HCT116 (cell line): ENCODE measurements at regions not wholly inside any gene's neighbourhood (a gene's known extent, or its start where the extent isn't known, plus 50 kb on each side); places are given as distances from the start of the nearest gene placed in this dataset.

ENCODE experiments used
- ATAC-seq: fragments of 200-7000 bp; cut with Tn5 transposase; 2 replicates; pipeline ENCODE4 v1.9.1; 2020; ENCODE audit warnings: mild to moderate bottlenecking, moderate library complexity
- BruUV-seq: library from RNA; stranded (reverse); fragments of 400-500 nt; replicated peaks from 2 replicates; lab custom pipeline; 2021; lab: Mats Ljungman, UMichigan
- CTCF ChIA-PET: fragments of 300-600 bp; sonication (Branson Sonifier 250); formaldehyde crosslinking; loops from one replicate; lab custom pipeline; 2021; ENCODE audit warnings: antibody characterized with exemption; lab: Charles Lee
- POLR2A ChIA-PET: fragments of 300-600, 350-600 bp; sonication (Branson Sonifier 250); formaldehyde crosslinking; loops from one replicate; lab custom pipeline; 2021; ENCODE audit warnings: antibody characterized with exemption; lab: Charles Lee
- RAD21 ChIA-PET, 2 experiments: fragments of 300-600 bp; sonication (Branson Sonifier 250); formaldehyde crosslinking; loops; one replicate each; lab custom pipeline; 2023; ENCODE audit warnings: low total read pairs in 2 of 2; ENCODE audit not compliant: uncharacterized antibody in 2 of 2, unreplicated experiment in 2 of 2, low non-redundant PET in 1 of 2; lab: Charles Lee
- DNase-seq: peaks from one replicate; pipeline ENCODE4 v3.0.0-alpha.2; 2010; ENCODE audit warnings: low read depth, low spot score
- H2AFZ ChIP-seq: fragments of 200-600 bp; shearing (Covaris generic), sonication (generic); 2 replicates; pipeline ENCODE4 v1.6.1; 2017; ENCODE audit warnings: low read depth, mixed run types, mixed read lengths, antibody characterized with exemption, low read length; ENCODE audit not compliant: poor library complexity, severe bottlenecking
- H3K27ac ChIP-seq: 2 replicates; pipeline ENCODE4 v1.5.1; 2012; ENCODE audit warnings: low read depth, low read length
- H3K27me3 ChIP-seq: fragments of 200-600 bp; sonication (generic); 2 replicates; pipeline ENCODE4 v1.6.1; 2016; ENCODE audit warnings: mixed run types, low read length, mixed read lengths; ENCODE audit not compliant: insufficient read depth
- H3K36me3 ChIP-seq, 2 experiments: fragments of 200-500 bp in 1 of 2; fragments of 200-600 bp in 1 of 2; sonication (Bioruptor generic) in 1 of 2; sonication (generic) in 1 of 2; 2 replicates each; pipeline versions ENCODE4 v1.5.1 to v1.6.1; 2014 to 2016; ENCODE audit warnings: low read length in 2 of 2, inconsistent platforms in 1 of 2, mixed read lengths in 1 of 2, mixed run types in 1 of 2; ENCODE audit not compliant: insufficient read depth in 2 of 2, control insufficient read depth in 1 of 2
- H3K4me1 ChIP-seq, 2 experiments: fragments of 200-600 bp in 1 of 2; sonication (generic) in 1 of 2; 2 replicates each; pipeline versions ENCODE4 v1.5.1 to v1.6.1; 2012 to 2017; ENCODE audit warnings: low read length in 2 of 2, inconsistent platforms in 1 of 2, mild to moderate bottlenecking in 1 of 2, mixed read lengths in 1 of 2, mixed run types in 1 of 2, moderate library complexity in 1 of 2; ENCODE audit not compliant: insufficient read depth in 2 of 2, control insufficient read depth in 1 of 2
- H3K4me2 ChIP-seq: fragments of 200-600 bp; sonication (generic); 2 replicates; pipeline ENCODE4 v1.6.1; 2017; ENCODE audit warnings: mixed run types, low read length, mixed read lengths
- H3K4me3 ChIP-seq, 2 experiments: fragments of 200-600 bp in 1 of 2; sonication (generic) in 1 of 2; replicated peaks in 1 of 2; 2 replicates each; pipeline ENCODE4 v1.5.1; 2011 to 2016; ENCODE audit warnings: low read length in 2 of 2, control low read depth in 1 of 2, low read depth in 1 of 2, mild to moderate bottlenecking in 1 of 2, mixed read lengths in 1 of 2, mixed run types in 1 of 2
- H3K79me2 ChIP-seq: fragments of 200-600 bp; sonication (generic); 2 replicates; pipeline ENCODE4 v1.6.1; 2017; ENCODE audit warnings: mild to moderate bottlenecking, mixed run types, low read length, moderate library complexity, mixed read lengths; ENCODE audit not compliant: insufficient read depth
- H3K9ac ChIP-seq: fragments of 200-600 bp; sonication (generic); 2 replicates; pipeline ENCODE4 v1.6.1; 2016; ENCODE audit warnings: low read length, mixed read lengths
- H3K9me2 ChIP-seq: fragments of 200-600 bp; sonication (generic), shearing (Covaris generic); 2 replicates; pipeline ENCODE4 v1.6.1; 2017; ENCODE audit warnings: mixed run types, mild to moderate bottlenecking, moderate library complexity; ENCODE audit not compliant: insufficient read depth
- H3K9me3 ChIP-seq, 2 experiments: fragments of 200-500 bp in 1 of 2; fragments of 200-600 bp in 1 of 2; sonication (Bioruptor generic) in 1 of 2; sonication (generic) in 1 of 2; 2 replicates each; pipeline ENCODE4 v1.6.1; 2014 to 2017; ENCODE audit warnings: low read length in 2 of 2, mixed read lengths in 2 of 2, inconsistent platforms in 1 of 2, low read depth in 1 of 2, mild to moderate bottlenecking in 1 of 2, mixed run types in 1 of 2, moderate library complexity in 1 of 2; ENCODE audit not compliant: control insufficient read depth in 1 of 2, insufficient read depth in 1 of 2
- H4K20me1 ChIP-seq: fragments of 200-600 bp; sonication (generic), shearing (Covaris generic); 2 replicates; pipeline ENCODE4 v1.6.1; 2017; ENCODE audit warnings: mixed run types, mild to moderate bottlenecking, moderate library complexity; ENCODE audit not compliant: insufficient read depth
- CBX3 ChIP-seq: IDR thresholded peaks from 2 replicates; pipeline ENCODE4 v1.6.1; 2012; ENCODE audit warnings: low read depth
- EGR1 ChIP-seq: IDR thresholded peaks from 2 replicates; pipeline ENCODE4 v1.6.1; 2012; ENCODE audit warnings: low read depth
- FOSL1 ChIP-seq: IDR thresholded peaks from 2 replicates; pipeline ENCODE4 v1.6.1; 2012; ENCODE audit warnings: low read depth
- POLR2A ChIP-seq: IDR thresholded peaks from 2 replicates; pipeline ENCODE4 v1.7.0; 2011; ENCODE audit warnings: borderline replicate concordance; ENCODE audit not compliant: insufficient read depth, insufficient read length; ENCODE audit errors: extremely low read depth
- POLR2AphosphoS5 ChIP-seq: IDR thresholded peaks from 2 replicates; pipeline ENCODE4 v1.6.1; 2011; ENCODE audit warnings: mild to moderate bottlenecking, low read depth, low read length, moderate library complexity
- SIN3A ChIP-seq: IDR thresholded peaks from 2 replicates; pipeline ENCODE4 v1.6.1; 2012; ENCODE audit warnings: low read depth
- YY1 ChIP-seq: IDR thresholded peaks from 2 replicates; pipeline ENCODE4 v1.6.1; 2011; ENCODE audit warnings: low read length, low read depth, moderate library complexity, mild to moderate bottlenecking; ENCODE audit not compliant: insufficient replicate concordance; ENCODE audit errors: extremely low read depth
- ZFX ChIP-seq: fragments of 450-650 bp; IDR thresholded peaks from 2 replicates; pipeline ENCODE4 v1.6.1; 2017
- ZNF274 ChIP-seq: fragments of 200-500 bp; sonication (Bioruptor generic); IDR thresholded peaks from 2 replicates; pipeline ENCODE4 v1.6.1; 2014; ENCODE audit warnings: mild to moderate bottlenecking, low read depth, low read length, inconsistent platforms
- intact Hi-C: fragments of 100-400 bp; cut with micrococcal nuclease; formaldehyde crosslinking; loops from 2 replicates; pipeline ENCODE4 v1.10.0; 2022
- TF ChIP-seq, protein P1 (sequence below): IDR thresholded peaks from 2 replicates; pipeline ENCODE4 v1.6.1; 2012; ENCODE audit warnings: low read depth
- TF ChIP-seq, protein P2 (sequence below): IDR thresholded peaks from 2 replicates; pipeline ENCODE4 v1.6.1; 2011; ENCODE audit warnings: mild to moderate bottlenecking, low read length, moderate library complexity; ENCODE audit not compliant: insufficient replicate concordance; ENCODE audit errors: extremely low read depth
- TF ChIP-seq, protein P3 (sequence below): IDR thresholded peaks from 2 replicates; pipeline ENCODE4 v1.6.1; 2012

DNA sequence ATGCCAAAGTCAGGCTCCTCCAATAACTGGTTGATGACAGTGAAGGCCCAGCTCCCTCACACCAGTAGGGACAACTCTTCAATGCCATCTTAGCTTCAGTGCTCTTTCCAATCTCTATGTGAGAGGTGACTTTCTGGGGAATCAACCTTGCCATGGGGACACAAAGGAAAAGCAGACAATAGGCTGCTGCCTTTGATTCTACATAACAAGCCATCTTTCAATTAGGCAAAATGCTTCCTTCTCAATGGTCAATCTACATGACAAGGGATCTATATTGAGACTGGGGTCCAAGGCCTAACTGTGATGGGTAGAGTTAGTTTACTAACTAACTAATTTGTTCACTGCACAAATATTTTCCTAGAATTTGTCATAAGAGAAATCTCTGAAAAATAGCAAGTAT is 1417.5 kb upstream of the SEL1L start:
- Histone ChIP-seq H3K27ac (no peak overlapping the region), H2AFZ (no peak overlapping the region), H3K9me3 (peaks cover 0 to 19% of the 10 kb centered on the region in 2 experiments; a peak in 2 of 4 replicates), H3K4me2 (no peak overlapping the region), H3K9ac (no peak overlapping the region), H3K4me3 (no peak overlapping the region), H3K27me3 (no peaks in the 10 kb centered on the region), H3K36me3 (no peaks in the 10 kb centered on the region), H4K20me1 (no peaks in the 10 kb centered on the region), H3K9me2 (no peaks in the 10 kb centered on the region), H3K79me2 (no peaks in the 10 kb centered on the region), H3K4me1 (no peaks in the 10 kb centered on the region)
- no peak for TF ChIP-seq ZFX
- TF ChIP-seq FOSL1 = no peak
- TF ChIP-seq EGR1 = no peak
- no peak for TF ChIP-seq SIN3A
- TF ChIP-seq, protein P1, sequence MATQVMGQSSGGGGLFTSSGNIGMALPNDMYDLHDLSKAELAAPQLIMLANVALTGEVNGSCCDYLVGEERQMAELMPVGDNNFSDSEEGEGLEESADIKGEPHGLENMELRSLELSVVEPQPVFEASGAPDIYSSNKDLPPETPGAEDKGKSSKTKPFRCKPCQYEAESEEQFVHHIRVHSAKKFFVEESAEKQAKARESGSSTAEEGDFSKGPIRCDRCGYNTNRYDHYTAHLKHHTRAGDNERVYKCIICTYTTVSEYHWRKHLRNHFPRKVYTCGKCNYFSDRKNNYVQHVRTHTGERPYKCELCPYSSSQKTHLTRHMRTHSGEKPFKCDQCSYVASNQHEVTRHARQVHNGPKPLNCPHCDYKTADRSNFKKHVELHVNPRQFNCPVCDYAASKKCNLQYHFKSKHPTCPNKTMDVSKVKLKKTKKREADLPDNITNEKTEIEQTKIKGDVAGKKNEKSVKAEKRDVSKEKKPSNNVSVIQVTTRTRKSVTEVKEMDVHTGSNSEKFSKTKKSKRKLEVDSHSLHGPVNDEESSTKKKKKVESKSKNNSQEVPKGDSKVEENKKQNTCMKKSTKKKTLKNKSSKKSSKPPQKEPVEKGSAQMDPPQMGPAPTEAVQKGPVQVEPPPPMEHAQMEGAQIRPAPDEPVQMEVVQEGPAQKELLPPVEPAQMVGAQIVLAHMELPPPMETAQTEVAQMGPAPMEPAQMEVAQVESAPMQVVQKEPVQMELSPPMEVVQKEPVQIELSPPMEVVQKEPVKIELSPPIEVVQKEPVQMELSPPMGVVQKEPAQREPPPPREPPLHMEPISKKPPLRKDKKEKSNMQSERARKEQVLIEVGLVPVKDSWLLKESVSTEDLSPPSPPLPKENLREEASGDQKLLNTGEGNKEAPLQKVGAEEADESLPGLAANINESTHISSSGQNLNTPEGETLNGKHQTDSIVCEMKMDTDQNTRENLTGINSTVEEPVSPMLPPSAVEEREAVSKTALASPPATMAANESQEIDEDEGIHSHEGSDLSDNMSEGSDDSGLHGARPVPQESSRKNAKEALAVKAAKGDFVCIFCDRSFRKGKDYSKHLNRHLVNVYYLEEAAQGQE = no peak
- no peak for TF ChIP-seq CBX3
- no peak for TF ChIP-seq YY1
- intact Hi-C loops = no loop called here
- POLR2A ChIA-PET = no interaction called here
- BruUV-seq = no TSS peak
- ATAC-seq (no peak), DNase-seq (no peak)
- CTCF ChIA-PET = no interaction called here
- RAD21 ChIA-PET = no interaction called here

DNA sequence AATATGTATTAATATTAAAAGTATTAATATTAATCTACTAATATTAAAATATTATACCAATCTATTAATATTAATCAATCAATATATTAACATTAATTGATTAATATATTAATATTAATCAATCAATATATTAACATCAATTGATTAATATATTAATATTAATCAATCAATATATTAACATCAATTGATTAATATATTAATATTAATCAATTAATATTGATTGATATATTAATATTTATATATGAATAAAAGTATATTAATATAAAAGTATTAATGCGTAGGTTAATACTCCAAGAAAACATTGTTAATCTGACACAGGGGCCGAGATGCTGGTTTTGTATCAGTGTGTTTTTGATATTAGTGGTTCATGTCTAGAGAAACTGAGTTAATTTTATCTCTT is 1430.1 kb upstream of the SEL1L start:
- no peaks in the 10 kb centered on the region for H3K79me2 ChIP-seq
- H3K4me3 ChIP-seq = no peak overlapping the region
- no peak for TF ChIP-seq FOSL1
- TF ChIP-seq POLR2A = no peak
- TF ChIP-seq YY1 = no peak
- TF ChIP-seq POLR2AphosphoS5 = no peak
- TF ChIP-seq, protein P2, sequence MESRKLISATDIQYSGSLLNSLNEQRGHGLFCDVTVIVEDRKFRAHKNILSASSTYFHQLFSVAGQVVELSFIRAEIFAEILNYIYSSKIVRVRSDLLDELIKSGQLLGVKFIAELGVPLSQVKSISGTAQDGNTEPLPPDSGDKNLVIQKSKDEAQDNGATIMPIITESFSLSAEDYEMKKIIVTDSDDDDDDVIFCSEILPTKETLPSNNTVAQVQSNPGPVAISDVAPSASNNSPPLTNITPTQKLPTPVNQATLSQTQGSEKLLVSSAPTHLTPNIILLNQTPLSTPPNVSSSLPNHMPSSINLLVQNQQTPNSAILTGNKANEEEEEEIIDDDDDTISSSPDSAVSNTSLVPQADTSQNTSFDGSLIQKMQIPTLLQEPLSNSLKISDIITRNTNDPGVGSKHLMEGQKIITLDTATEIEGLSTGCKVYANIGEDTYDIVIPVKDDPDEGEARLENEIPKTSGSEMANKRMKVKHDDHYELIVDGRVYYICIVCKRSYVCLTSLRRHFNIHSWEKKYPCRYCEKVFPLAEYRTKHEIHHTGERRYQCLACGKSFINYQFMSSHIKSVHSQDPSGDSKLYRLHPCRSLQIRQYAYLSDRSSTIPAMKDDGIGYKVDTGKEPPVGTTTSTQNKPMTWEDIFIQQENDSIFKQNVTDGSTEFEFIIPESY = no peak
- TF ChIP-seq, protein P3, sequence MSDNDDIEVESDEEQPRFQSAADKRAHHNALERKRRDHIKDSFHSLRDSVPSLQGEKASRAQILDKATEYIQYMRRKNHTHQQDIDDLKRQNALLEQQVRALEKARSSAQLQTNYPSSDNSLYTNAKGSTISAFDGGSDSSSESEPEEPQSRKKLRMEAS = no peak
- TF ChIP-seq ZNF274 = no peak
- intact Hi-C loops = no loop called here
- H3K27me3 ChIP-seq = no peaks in the 10 kb centered on the region
- CTCF ChIA-PET = no interaction called here
- H4K20me1 ChIP-seq = no peaks in the 10 kb centered on the region
- H3K9me2 ChIP-seq = no peaks in the 10 kb centered on the region
- DNase-seq (no peak), ATAC-seq (no peak)
- H2AFZ ChIP-seq = no peak overlapping the region
- no peak overlapping the region for H3K27ac ChIP-seq
- POLR2A ChIA-PET = no interaction called here
- H3K36me3 ChIP-seq = no peaks in the 10 kb centered on the region
- no peak overlapping the region for H3K9ac ChIP-seq
- peaks cover 6 to 24% of the 10 kb centered on the region in 2 experiments; a peak in 2 of 4 replicates for H3K9me3 ChIP-seq
- H3K4me1 ChIP-seq = no peaks in the 10 kb centered on the region
- H3K4me2 ChIP-seq = no peak overlapping the region
- RAD21 ChIA-PET = no interaction called here
- no TSS peak for BruUV-seq
